K562 (cell line): ENCODE measurements at regions not wholly inside any gene's neighbourhood (a gene's known extent, or its start where the extent isn't known, plus 50 kb on each side); places are given as distances from the start of the nearest gene placed in this dataset.

Source experiments
- ATAC-seq: fragments of 200-7000 bp; cut with Tn5 transposase; 3 replicates; pipeline ENCODE4 v1.9.1; 2020; ENCODE audit warnings: moderate library complexity
- BruUV-seq: library from RNA; stranded (reverse); fragments of 400-500 nt; replicated peaks from 2 replicates; lab custom pipeline; 2021; lab: Mats Ljungman, UMichigan
- CTCF ChIA-PET: fragments of 300-600 bp; formaldehyde crosslinking; extraction: SDS; loops from one replicate; lab custom pipeline; 2021; ENCODE audit warnings: low intra/inter-chr PET ratio; lab: Yijun Ruan, JAX
- POLR2A ChIA-PET: fragments of 300-600, 350-650 bp; sonication (Branson Sonifier 250); formaldehyde crosslinking; extraction: SDS; loops from one replicate; lab custom pipeline; 2021; ENCODE audit warnings: antibody characterized with exemption, inconsistent platforms; lab: Yijun Ruan, JAX
- DNase-seq, 4 experiments: peaks; one replicate each; pipeline versions ENCODE4 v3.0.0 to v3.0.0-alpha.2; 2011 to 2018; ENCODE audit warnings: low spot score in 3 of 4, mixed read lengths in 3 of 4; ENCODE audit errors: extremely low read depth in 1 of 4
- FAIRE-seq: peaks from 2 replicates; lab custom pipeline; 2011; peaks lifted over from hg19 to GRCh38; lab: Jason Lieb, UNC
- H2AFZ ChIP-seq: 2 replicates; pipeline ENCODE4 v1.6.0; 2011; ENCODE audit warnings: low read depth, low read length, control low read depth, inconsistent platforms
- H3K27ac ChIP-seq: fragments of 200-600 bp; 3 replicates; pipeline ENCODE4 v1.8.0; 2011; ENCODE audit warnings: low read depth, mild to moderate bottlenecking, control low read depth, inconsistent platforms, low read length, moderate library complexity, mixed read lengths; ENCODE audit errors: extremely low read depth
- H3K27me3 ChIP-seq, 2 experiments: fragments of 300-600 bp in 1 of 2; 2 replicates in 1 of 2; 3 replicates in 1 of 2; pipeline versions ENCODE4 v1.6.0 to v1.8.0; 2011; ENCODE audit warnings: inconsistent platforms in 2 of 2, low read length in 2 of 2, mild to moderate bottlenecking in 1 of 2, mixed read lengths in 1 of 2, moderate library complexity in 1 of 2; ENCODE audit not compliant: control insufficient read depth in 2 of 2, insufficient read depth in 2 of 2
- H3K36me3 ChIP-seq: fragments of 300-600 bp; 3 replicates; pipeline ENCODE4 v1.8.0; 2011; ENCODE audit warnings: mild to moderate bottlenecking, low read length, inconsistent platforms; ENCODE audit not compliant: control insufficient read depth, insufficient read depth
- H3K4me1 ChIP-seq, 2 experiments: fragments of 200-600 bp in 1 of 2; replicated peaks in 1 of 2; 2 replicates in 1 of 2; 3 replicates in 1 of 2; pipeline versions ENCODE4 v1.5.1 to v1.8.0; 2011; ENCODE audit warnings: inconsistent platforms in 2 of 2, low read length in 2 of 2, mild to moderate bottlenecking in 1 of 2, mixed read lengths in 1 of 2, moderate library complexity in 1 of 2; ENCODE audit not compliant: control insufficient read depth in 2 of 2, insufficient read depth in 2 of 2
- H3K4me2 ChIP-seq: 2 replicates; pipeline ENCODE4 v1.6.1; 2011; ENCODE audit warnings: low read length, control low read depth, inconsistent platforms, mixed read lengths; ENCODE audit not compliant: insufficient read depth
- H3K4me3 ChIP-seq: fragments of 200-600 bp; sonication (generic), shearing (Covaris generic); 2 replicates; pipeline ENCODE4 v1.5.1; 2016; ENCODE audit warnings: control low read depth, inconsistent platforms
- H3K79me2 ChIP-seq: fragments of 200-600 bp; 3 replicates; pipeline ENCODE4 v1.8.0; 2011; ENCODE audit warnings: low read length, inconsistent platforms; ENCODE audit not compliant: control insufficient read depth, insufficient read depth
- H3K9ac ChIP-seq, 2 experiments: 2 replicates each; pipeline versions ENCODE4 v1.6.0 to v1.6.1; 2011; ENCODE audit warnings: low read depth in 2 of 2, low read length in 2 of 2, control low read depth in 1 of 2, inconsistent platforms in 1 of 2, mild to moderate bottlenecking in 1 of 2, mixed read lengths in 1 of 2; ENCODE audit not compliant: insufficient read depth in 1 of 2
- H3K9me1 ChIP-seq: one replicate; pipeline ENCODE4 v1.6.0; 2011; ENCODE audit warnings: inconsistent platforms, mild to moderate bottlenecking, low read length, moderate library complexity; ENCODE audit not compliant: control insufficient read depth, insufficient read depth
- H3K9me3 ChIP-seq: replicated peaks from 2 replicates; pipeline ENCODE4 v1.5.1; 2011; ENCODE audit warnings: low read depth, low read length, inconsistent platforms; ENCODE audit not compliant: control insufficient read depth, insufficient read depth
- H4K20me1 ChIP-seq: replicated peaks from 2 replicates; pipeline ENCODE4 v1.6.1; 2011; ENCODE audit warnings: low read length, inconsistent platforms, mixed read lengths; ENCODE audit not compliant: control insufficient read depth, insufficient read depth
- ATF2 ChIP-seq: sonication (generic); formaldehyde crosslinking; IDR thresholded peaks from 2 replicates; pipeline ENCODE4 v1.8.1; 2022; ENCODE audit warnings: missing genetic modification reagents
- DDX20 ChIP-seq: fragments of 450-650 bp; IDR thresholded peaks from 2 replicates; pipeline ENCODE4 v1.6.1; 2016; ENCODE audit warnings: missing genetic modification characterization, low read depth, mild to moderate bottlenecking, missing compliant biosample characterization, moderate library complexity
- HDGF ChIP-seq: fragments of 450-650 bp; IDR thresholded peaks from 2 replicates; pipeline ENCODE4 v1.6.1; 2016
- HNRNPLL ChIP-seq: fragments of 200-400 bp; formaldehyde crosslinking; IDR thresholded peaks from 2 replicates; pipeline ENCODE4 v1.6.1; 2017; ENCODE audit warnings: low read length, low read depth, mild to moderate bottlenecking; ENCODE audit not compliant: poor library complexity, severe bottlenecking
- ILF3 ChIP-seq: fragments of 450-650 bp; IDR thresholded peaks from 2 replicates; pipeline ENCODE4 v1.6.1; 2018; ENCODE audit warnings: antibody characterized with exemption, mild to moderate bottlenecking, moderate library complexity, borderline replicate concordance
- POLR3A ChIP-seq: IDR thresholded peaks from 2 replicates; pipeline ENCODE4 v1.6.1; 2011; ENCODE audit warnings: borderline replicate concordance, mild to moderate bottlenecking, moderate library complexity; ENCODE audit not compliant: insufficient read length, insufficient read depth; ENCODE audit errors: extremely low read depth
- SMAD1 ChIP-seq: fragments of 150-350 bp; IDR thresholded peaks from 2 replicates; pipeline ENCODE4 v1.6.1; 2014; ENCODE audit warnings: low read length, low read depth; ENCODE audit not compliant: partially characterized antibody
- STAT5B ChIP-seq: fragments of 250-450 bp; sonication (Bioruptor Pico); IDR thresholded peaks from 2 replicates; pipeline ENCODE4 v1.8.0; 2021; ENCODE audit warnings: mild to moderate bottlenecking, inconsistent platforms
- ZNF217 ChIP-seq: sonication (generic); formaldehyde crosslinking; IDR thresholded peaks from 2 replicates; pipeline ENCODE4 v1.8.0; 2022; ENCODE audit warnings: mild to moderate bottlenecking, missing genetic modification reagents
- WGBS: fragments of 100-300 bp; shearing (Covaris generic); methylation state at CpG from one replicate; pipeline ENCODE4 v1.1.6; 2016; ENCODE audit warnings: low coverage, mixed read lengths; ENCODE audit not compliant: insufficient coverage; ENCODE audit errors: missing lambda C conversion rate; 5-methylcytosine and 5-hydroxymethylcytosine counted together
- in situ Hi-C: fragments of 300-500 bp; cut with MboI; formaldehyde crosslinking; loops from 4 replicates; pipeline ENCODE4 v1.15.0; 2018; ENCODE audit warnings: inconsistent platforms, mixed read lengths
- intact Hi-C: fragments of 100-400 bp; cut with micrococcal nuclease; formaldehyde crosslinking; loops from 2 replicates; pipeline ENCODE4 v1.14.2; 2022

GRCh38 chr1:199308349-199308846 lies 669.6 kb downstream of the PTPRC start:
- Histone ChIP-seq H3K9ac (no peak overlapping the region), H3K9me3 (no peaks in the 10 kb centered on the region), H2AFZ (no peak overlapping the region), H3K4me2 (no peak overlapping the region), H3K27me3 (no peaks in the 10 kb centered on the region), H3K9me1 (no peaks in the 10 kb centered on the region), H3K4me3 (no peak overlapping the region), H3K36me3 (no peaks in the 10 kb centered on the region), H3K79me2 (no peaks in the 10 kb centered on the region), H3K4me1 (no peaks in the 10 kb centered on the region), H3K27ac (no peak overlapping the region), H4K20me1 (no peaks in the 10 kb centered on the region)
- DNase-seq (no peak), ATAC-seq (no peak), FAIRE-seq (no peak)
- intact Hi-C loops, result no loop called here
- WGBS, result 2% methylated on average over 5 of the region's 5 CpGs
- in situ Hi-C loops, result no loop called here
- BruUV-seq, result no TSS peak
- no peak for TF ChIP-seq SMAD1
- no peak for TF ChIP-seq ILF3
- ChIA-PET POLR2A (no interaction called here), CTCF (no interaction called here)

- Histone ChIP-seq H2AFZ (no peak overlapping the region), H3K27me3 (no peaks in the 10 kb centered on the region), H3K36me3 (no peaks in the 10 kb centered on the region), H3K4me3 (no peak overlapping the region), H3K27ac (no peak overlapping the region), H3K9me3 (no peaks in the 10 kb centered on the region), H3K79me2 (no peaks in the 10 kb centered on the region), H3K9me1 (no peaks in the 10 kb centered on the region), H3K4me2 (no peak overlapping the region), H4K20me1 (no peaks in the 10 kb centered on the region), H3K4me1 (no peaks in the 10 kb centered on the region), H3K9ac (no peak overlapping the region)
- FAIRE-seq, result no peak
- intact Hi-C loops, result no loop called here
- BruUV-seq, result no TSS peak
- ChIA-PET POLR2A (no interaction called here), CTCF (no interaction called here)
- DNase-seq, result no peak
- no peak for ATAC-seq
- 0% methylated on average over 2 of the region's 2 CpGs for WGBS
- in situ Hi-C loops, result no loop called here
- no peak for TF ChIP-seq HNRNPLL
- no peak for TF ChIP-seq ZNF217
- no peak for TF ChIP-seq STAT5B (CRISPR knock-in tag)
- TF ChIP-seq DDX20 (tag), result no peak
- no peak for TF ChIP-seq ATF2 (CRISPR knock-in tag)
- no peak for TF ChIP-seq HDGF
- TF ChIP-seq POLR3A, result no peak
Measured at GRCh38 chr1:199310708-199311107, 671.9 kb downstream of the PTPRC start.
